GM12878 (cell line): ENCODE measurements at regions not wholly inside any gene's neighbourhood (a gene's known extent, or its start where the extent isn't known, plus 50 kb on each side); places are given as distances from the start of the nearest gene placed in this dataset.

Experiments
- ATAC-seq: fragments of 200-7000 bp; cut with Tn5 transposase; 3 replicates; pipeline ENCODE4 v1.9.1; 2020; ENCODE audit warnings: mild to moderate bottlenecking, moderate library complexity
- BruUV-seq: library from RNA; stranded (reverse); fragments of 400-500 nt; replicated peaks from 2 replicates; lab custom pipeline; 2021; lab: Mats Ljungman, UMichigan
- CTCF ChIA-PET: fragments of 300-600 bp; sonication (Branson Sonifier 250); formaldehyde crosslinking; extraction: SDS; loops from one replicate; lab custom pipeline; 2021; ENCODE audit warnings: inconsistent platforms; lab: Yijun Ruan, JAX
- POLR2A ChIA-PET: fragments of 350-600 bp; formaldehyde crosslinking; extraction: SDS; loops from one replicate; lab custom pipeline; 2021; ENCODE audit warnings: inconsistent platforms; lab: Charles Lee
- RAD21 ChIA-PET: fragments of 300-600 bp; sonication (Branson Sonifier 250); formaldehyde crosslinking; loops from one replicate; lab custom pipeline; 2023; ENCODE audit warnings: antibody characterized with exemption; ENCODE audit not compliant: unreplicated experiment; lab: Charles Lee
- SMC1A ChIA-PET: fragments of 300-600 bp; sonication (Branson Sonifier 250); formaldehyde crosslinking; loops from one replicate; lab custom pipeline; 2023; ENCODE audit not compliant: unreplicated experiment, uncharacterized antibody; lab: Charles Lee
- DNase-seq: peaks from one replicate; pipeline ENCODE4 v3.0.0-alpha.2; 2011; ENCODE audit warnings: low read depth, low spot score
- FAIRE-seq: peaks from 3 replicates; lab custom pipeline; 2011; peaks lifted over from hg19 to GRCh38; lab: Jason Lieb, UNC
- H2AFZ ChIP-seq: 2 replicates; pipeline ENCODE4 v1.6.0; 2011; ENCODE audit warnings: low read depth, low read length, control low read depth; ENCODE audit not compliant: control insufficient read depth
- H3K27ac ChIP-seq: 2 replicates; pipeline ENCODE4 v1.5.1; 2011; ENCODE audit warnings: control low read depth; ENCODE audit not compliant: control insufficient read depth, insufficient read depth
- H3K27me3 ChIP-seq, 2 experiments: replicated peaks in 1 of 2; 2 replicates each; pipeline versions ENCODE4 v1.6.0 to v1.6.1; 2011; ENCODE audit warnings: low read length in 1 of 2; ENCODE audit not compliant: control insufficient read depth in 2 of 2, insufficient read depth in 2 of 2
- H3K36me3 ChIP-seq, 2 experiments: 2 replicates each; pipeline ENCODE4 v1.5.1; 2011; ENCODE audit warnings: low read length in 1 of 2; ENCODE audit not compliant: control insufficient read depth in 2 of 2, insufficient read depth in 2 of 2
- H3K4me1 ChIP-seq: 2 replicates; pipeline ENCODE4 v1.6.1; 2011; ENCODE audit warnings: mild to moderate bottlenecking, low read length, moderate library complexity, mixed read lengths; ENCODE audit not compliant: control insufficient read depth, insufficient read depth
- H3K4me2 ChIP-seq: 2 replicates; pipeline ENCODE4 v1.6.0; 2011; ENCODE audit warnings: control low read depth; ENCODE audit not compliant: control insufficient read depth, insufficient read depth
- H3K4me3 ChIP-seq: fragments of 200-600 bp; sonication (generic); 2 replicates; pipeline ENCODE4 v1.5.1; 2016
- H3K79me2 ChIP-seq: 2 replicates; pipeline ENCODE4 v1.6.0; 2011; ENCODE audit warnings: low read length; ENCODE audit not compliant: control insufficient read depth, insufficient read depth
- H3K9ac ChIP-seq: 2 replicates; pipeline ENCODE4 v1.8.0; 2011; ENCODE audit warnings: low read length, control low read depth, mixed read lengths; ENCODE audit not compliant: control insufficient read depth, insufficient read depth
- H3K9me3 ChIP-seq: replicated peaks from 3 replicates; pipeline ENCODE4 v1.5.1; 2011; ENCODE audit warnings: mild to moderate bottlenecking, low read length; ENCODE audit not compliant: control insufficient read depth, insufficient read depth
- H4K20me1 ChIP-seq: 2 replicates; pipeline ENCODE4 v1.6.0; 2011; ENCODE audit not compliant: control insufficient read depth, insufficient read depth
- ASH2L ChIP-seq: fragments of 300-600, 200-600 bp; sonication (generic); IDR thresholded peaks from 2 replicates; pipeline ENCODE4 v1.6.1; 2017; ENCODE audit warnings: low read depth, mild to moderate bottlenecking, borderline replicate concordance
- BCL11A ChIP-seq: IDR thresholded peaks from 2 replicates; pipeline ENCODE4 v1.6.1; 2011; ENCODE audit warnings: low read depth, low read length
- CBX3 ChIP-seq: fragments of 200-600 bp; sonication (generic); IDR thresholded peaks from 2 replicates; pipeline ENCODE4 v1.6.1; 2016; ENCODE audit warnings: low read depth, borderline replicate concordance
- ELK1 ChIP-seq: IDR thresholded peaks from 2 replicates; pipeline ENCODE4 v1.6.1; 2012; ENCODE audit warnings: low read depth, low read length, improper control_type of control experiment
- KAT2A ChIP-seq: conservative IDR thresholded peaks from 2 replicates; pipeline ENCODE4 v1.6.1; 2011; ENCODE audit warnings: low read depth, low read length; ENCODE audit not compliant: control insufficient read depth
- MEF2B ChIP-seq: fragments of 450-650 bp; IDR thresholded peaks from 2 replicates; pipeline ENCODE4 v1.6.1; 2018; ENCODE audit warnings: mild to moderate bottlenecking, moderate library complexity; ENCODE audit not compliant: partially characterized antibody, poor library complexity, severe bottlenecking
- PRDM15 ChIP-seq: fragments of 450-650 bp; formaldehyde crosslinking; IDR thresholded peaks from 2 replicates; pipeline ENCODE4 v1.4.0; 2020; ENCODE audit warnings: mild to moderate bottlenecking, moderate library complexity
- SP1 ChIP-seq: IDR thresholded peaks from one replicate; pipeline ENCODE4 v1.6.1; 2011; ENCODE audit warnings: low read depth, low read length
- SREBF1 ChIP-seq: IDR thresholded peaks from 2 replicates; pipeline ENCODE4 v1.6.1; 2012; ENCODE audit warnings: mild to moderate bottlenecking, low read length
- TAF1 ChIP-seq: IDR thresholded peaks from 2 replicates; pipeline ENCODE4 v1.6.1; 2011; ENCODE audit warnings: mild to moderate bottlenecking, low read depth, low read length, borderline replicate concordance
- WGBS: methylation state at CpG from one replicate; pipeline ENCODE4 v1.1.6; 2016; ENCODE audit warnings: low lambda C conversion rate; ENCODE audit not compliant: insufficient replicate concordance, insufficient coverage; ENCODE audit errors: missing lambda C conversion rate; 5-methylcytosine and 5-hydroxymethylcytosine counted together
- in situ Hi-C: fragments of 300-500 bp; cut with MboI; formaldehyde crosslinking; loops from 9 replicates; pipeline ENCODE4 v1.14.3; 2018; ENCODE audit warnings: mixed read lengths
- intact Hi-C: fragments of 100-400 bp; cut with micrococcal nuclease; formaldehyde crosslinking; loops from one replicate; pipeline ENCODE4 v1.14.2; 2022; ENCODE audit not compliant: unreplicated experiment
- TF ChIP-seq, protein P1 (sequence below), 3 experiments: IDR thresholded peaks in 2 of 3; conservative IDR thresholded peaks in 1 of 3; 2 replicates each; pipeline ENCODE4 v1.5.1; 2011; ENCODE audit warnings: low read depth in 3 of 3, low read length in 3 of 3, mild to moderate bottlenecking in 3 of 3, control low read depth in 2 of 3, moderate library complexity in 2 of 3, inconsistent platforms in 1 of 3, mixed read lengths in 1 of 3; ENCODE audit not compliant: control insufficient read depth in 2 of 3, insufficient read depth in 1 of 3; ENCODE audit errors: extremely low read depth in 1 of 3

- POLR2A ChIA-PET = no interaction called here
- 11% methylated on average over 2 of the region's 2 CpGs for WGBS
- H2AFZ ChIP-seq = no peak overlapping the region
- H3K4me1 ChIP-seq = no peaks in the 10 kb centered on the region
- H4K20me1 ChIP-seq = no peaks in the 10 kb centered on the region
- no peak for DNase-seq
- in situ Hi-C loops (no loop called here), intact Hi-C loops (no loop called here)
- H3K27me3 ChIP-seq = no peaks in the 10 kb centered on the region
- SMC1A ChIA-PET = interaction anchor here (1.1 to 1.2 kb wide), 2 partner anchors 14 to 21 kb away, joined by 3 read pairs; no protein-coding TSS in a partner anchor
- no peaks in the 10 kb centered on the region for H3K79me2 ChIP-seq
- H3K9ac ChIP-seq = no peak overlapping the region
- ATAC-seq = no peak
- no peaks in the 10 kb centered on the region for H3K9me3 ChIP-seq
- TF ChIP-seq, protein P1, sequence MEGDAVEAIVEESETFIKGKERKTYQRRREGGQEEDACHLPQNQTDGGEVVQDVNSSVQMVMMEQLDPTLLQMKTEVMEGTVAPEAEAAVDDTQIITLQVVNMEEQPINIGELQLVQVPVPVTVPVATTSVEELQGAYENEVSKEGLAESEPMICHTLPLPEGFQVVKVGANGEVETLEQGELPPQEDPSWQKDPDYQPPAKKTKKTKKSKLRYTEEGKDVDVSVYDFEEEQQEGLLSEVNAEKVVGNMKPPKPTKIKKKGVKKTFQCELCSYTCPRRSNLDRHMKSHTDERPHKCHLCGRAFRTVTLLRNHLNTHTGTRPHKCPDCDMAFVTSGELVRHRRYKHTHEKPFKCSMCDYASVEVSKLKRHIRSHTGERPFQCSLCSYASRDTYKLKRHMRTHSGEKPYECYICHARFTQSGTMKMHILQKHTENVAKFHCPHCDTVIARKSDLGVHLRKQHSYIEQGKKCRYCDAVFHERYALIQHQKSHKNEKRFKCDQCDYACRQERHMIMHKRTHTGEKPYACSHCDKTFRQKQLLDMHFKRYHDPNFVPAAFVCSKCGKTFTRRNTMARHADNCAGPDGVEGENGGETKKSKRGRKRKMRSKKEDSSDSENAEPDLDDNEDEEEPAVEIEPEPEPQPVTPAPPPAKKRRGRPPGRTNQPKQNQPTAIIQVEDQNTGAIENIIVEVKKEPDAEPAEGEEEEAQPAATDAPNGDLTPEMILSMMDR (IDR thresholded peaks at IDR 0.05 in 2 of 3, conservative IDR thresholded peaks at IDR 0.05 in 1 of 3; ENCODE audit: control insufficient read depth in 2 of 3, extremely low read depth in 1 of 3, insufficient read depth in 1 of 3, low read depth in 3 of 3, low read length in 3 of 3) = 0 out of 6 replicates have a peak, but pooled peaks of 1 of the 3 experiments have one; percentile 3
- no peak for TF ChIP-seq CBX3
- TF ChIP-seq MEF2B = no peak
- TF ChIP-seq SREBF1 = no peak
- no peaks in the 10 kb centered on the region for H3K36me3 ChIP-seq
- no peak overlapping the region for H3K4me2 ChIP-seq
- no peak for FAIRE-seq
- CTCF ChIA-PET = interaction anchor here (1.8 kb wide), 1 partner anchor 14 kb away, joined by 5 read pairs; no protein-coding TSS in a partner anchor
- RAD21 ChIA-PET = no interaction called here
- no peak overlapping the region for H3K27ac ChIP-seq
- H3K4me3 ChIP-seq = no peak overlapping the region
- BruUV-seq = no TSS peak
Measured at GRCh38 chr4:11111876-11112275, 316.8 kb downstream of the HS3ST1 start.

GRCh38 chr4:11111370-11111769 is 317.3 kb downstream of the HS3ST1 start:
- no peak overlapping the region for H3K27ac ChIP-seq
- H3K9ac ChIP-seq = no peak overlapping the region
- no peak overlapping the region for H3K4me3 ChIP-seq
- in situ Hi-C loops (no loop called here), intact Hi-C loops (no loop called here)
- FAIRE-seq (no peak), ATAC-seq (no peak), DNase-seq (no peak)
- SMC1A ChIA-PET = interaction anchor here (1.1 kb wide), 1 partner anchor 15 kb away, joined by 3 read pairs; no protein-coding TSS in a partner anchor
- RAD21 ChIA-PET = no interaction called here
- no peaks in the 10 kb centered on the region for H3K27me3 ChIP-seq
- H2AFZ ChIP-seq = no peak overlapping the region
- no peaks in the 10 kb centered on the region for H3K79me2 ChIP-seq
- CTCF ChIA-PET = no interaction called here
- H3K36me3 ChIP-seq = no peaks in the 10 kb centered on the region
- no peak overlapping the region for H3K4me2 ChIP-seq
- H3K9me3 ChIP-seq = no peaks in the 10 kb centered on the region
- 16% methylated on average over 2 of the region's 2 CpGs for WGBS
- no peaks in the 10 kb centered on the region for H3K4me1 ChIP-seq
- H4K20me1 ChIP-seq = no peaks in the 10 kb centered on the region
- BruUV-seq = no TSS peak
- POLR2A ChIA-PET = no interaction called here
- no peak for TF ChIP-seq KAT2A
- no peak for TF ChIP-seq ASH2L
- TF ChIP-seq SP1 = no peak
- TF ChIP-seq ELK1 = no peak
- no peak for TF ChIP-seq PRDM15
- TF ChIP-seq BCL11A = no peak
- TF ChIP-seq TAF1 = no peak
